C4-2B (cell line): ENCODE measurements at regions not wholly inside any gene's neighbourhood (a gene's known extent, or its start where the extent isn't known, plus 50 kb on each side); places are given as distances from the start of the nearest gene placed in this dataset.

Experiments
- H3K27ac ChIP-seq: fragments of 450-650 bp; 2 replicates; pipeline ENCODE4 v1.5.1; 2017
- CTCF ChIP-seq: fragments of 450-650 bp; conservative IDR thresholded peaks from 2 replicates; pipeline ENCODE4 v1.5.1; 2017; ENCODE audit warnings: mild to moderate bottlenecking
- ZFX ChIP-seq: fragments of 450-650 bp; IDR thresholded peaks from 2 replicates; pipeline ENCODE4 v1.6.1; 2017

DNA sequence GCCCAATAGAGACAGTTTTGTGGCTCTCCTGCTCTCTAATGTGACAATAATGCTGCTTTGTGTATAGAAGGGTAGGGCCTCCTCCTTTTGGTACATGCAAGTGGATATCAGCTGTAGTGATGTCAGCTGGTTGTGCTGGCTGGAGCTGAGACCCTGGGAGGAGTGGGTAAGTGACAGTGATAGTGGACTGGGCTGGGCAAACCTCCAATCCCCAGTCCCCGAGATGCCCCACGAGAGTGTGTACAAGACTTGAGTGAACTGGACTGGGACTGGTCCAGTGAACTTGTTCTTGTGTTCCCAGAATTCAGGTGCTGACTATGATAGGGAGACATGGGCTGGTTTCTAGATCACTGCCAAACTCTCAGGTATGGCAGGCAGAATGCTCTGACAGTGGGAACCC lies 583.6 kb upstream of the PCDH10 start:
- H3K27ac ChIP-seq: no peak overlapping the region
- TF ChIP-seq CTCF (no peak), ZFX (no peak)

GRCh38 chr4:132572210-132572609 lies 576.9 kb upstream of the PCDH10 start:
- H3K27ac ChIP-seq: no peak overlapping the region

DNA sequence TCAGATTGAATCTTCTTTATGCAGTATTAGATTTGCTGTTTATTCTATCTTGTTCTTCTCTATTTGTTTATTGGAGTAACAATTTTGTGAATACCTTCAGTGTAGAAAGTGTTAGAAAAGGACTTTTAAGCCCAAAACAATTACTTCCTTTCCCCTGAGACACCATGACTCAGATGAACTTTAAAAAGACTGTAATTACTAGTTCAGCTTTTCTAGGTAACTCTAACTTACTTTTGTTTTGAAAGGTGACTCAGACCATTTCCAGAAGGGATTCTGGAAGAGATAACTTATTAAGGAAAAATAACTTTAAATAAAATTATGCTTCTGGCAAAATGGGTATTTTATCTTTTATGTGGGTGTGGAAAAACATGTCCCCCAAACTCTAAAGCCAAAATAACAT lies 561.5 kb upstream of the PCDH10 start:
- H3K27ac ChIP-seq: no peak overlapping the region
- TF ChIP-seq ZFX: no peak
- TF ChIP-seq CTCF: no peak

More at GRCh38 chr4:132572210-132572609, 576.9 kb upstream of the PCDH10 start:
- TF ChIP-seq CTCF (no peak), ZFX (no peak)

DNA sequence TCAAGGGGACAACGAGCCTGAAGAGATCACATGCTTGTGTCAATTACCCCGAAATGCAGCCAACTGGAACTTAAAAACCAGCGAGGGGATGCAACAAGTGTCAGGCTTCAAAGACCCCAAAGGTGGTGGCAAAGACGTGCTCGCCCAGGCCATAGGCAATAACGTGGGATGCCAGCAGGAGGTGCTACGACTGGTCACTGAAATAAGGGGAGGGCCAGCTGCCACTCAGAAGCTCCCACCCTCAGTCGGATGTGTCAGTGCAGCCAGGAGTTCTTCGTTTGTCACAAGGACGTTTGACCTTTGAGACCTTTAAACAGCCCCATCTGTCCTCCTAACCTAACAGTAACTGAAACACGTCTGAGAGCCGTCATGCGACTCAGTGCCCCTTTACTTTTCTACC lies 556.8 kb upstream of the PCDH10 start:
- TF ChIP-seq CTCF (peak; percentile 22; the same call in 1 of the 2 replicates), ZFX (no peak)
- H3K27ac ChIP-seq: no peak overlapping the region

DNA sequence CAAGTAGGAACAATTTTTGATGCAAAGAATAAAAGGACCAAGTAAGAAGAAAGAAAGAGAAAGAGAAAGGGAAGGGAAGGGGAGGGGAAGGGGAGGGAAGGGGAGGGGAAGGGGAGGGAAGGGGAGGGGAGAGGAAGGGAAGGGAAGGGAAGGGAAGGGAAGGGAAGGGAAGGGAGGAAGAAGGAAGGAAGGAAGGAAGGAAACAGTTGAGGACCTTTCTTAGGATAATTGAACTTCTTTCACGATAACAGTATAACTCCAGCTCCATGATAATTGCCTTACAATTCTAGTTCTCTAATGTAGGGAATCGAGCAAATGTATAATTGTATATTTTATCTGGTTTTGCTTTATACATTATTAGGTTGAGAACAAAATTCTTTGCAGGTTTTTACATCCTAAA lies 556.2 kb upstream of the PCDH10 start:
- TF ChIP-seq ZFX: no peak
- TF ChIP-seq CTCF: no peak

GRCh38 chr4:132593717-132594400 lies 555.2 kb upstream of the PCDH10 start:
- TF ChIP-seq CTCF (no peak), ZFX (no peak)
- H3K27ac ChIP-seq: no peak overlapping the region

More for the DNA sequence above, 556.2 kb upstream of the PCDH10 start:
- H3K27ac ChIP-seq: no peak overlapping the region

- no peak overlapping the region for H3K27ac ChIP-seq
- no peak for TF ChIP-seq ZFX
- no peak for TF ChIP-seq CTCF
These were observed 552.9 kb upstream of the PCDH10 start for GRCh38 chr4:132596186-132596585.
